ENCODE measurements at regions not wholly inside any gene's neighbourhood (a gene's known extent, or its start where the extent isn't known, plus 50 kb on each side); places are given as distances from the start of the nearest gene placed in this dataset.

- no peak for TF ChIP-seq POLR2A (IDR thresholded peaks at IDR 0.05)
- no peak for TF ChIP-seq CTCF (IDR thresholded peaks at IDR 0.05)
Observed at GRCh38 chr9:108618906-108619550, 236.8 kb downstream of the ACTL7B start.
